Limb (tissue), 2 donors: ENCODE measurements at regions not wholly inside any gene's neighbourhood (a gene's known extent, or its start where the extent isn't known, plus 50 kb on each side); places are given as distances from the start of the nearest gene placed in this dataset.

ENCODE experiments used
- DNase-seq, 2 donors: peaks; one replicate each; pipeline ENCODE4 v3.0.0-alpha.2; 2016; ENCODE audit errors: extremely low spot score in 2 of 2

- DNase-seq: no peak
Observed at GRCh38 chr21:38654580-38654979, 151.1 kb upstream of the ETS2 start.

- DNase-seq: no peak
Observed at GRCh38 chr21:38658511-38658910, 147.2 kb upstream of the ETS2 start.

- no peak for DNase-seq
Observed at GRCh38 chr21:38659936-38660332, 145.8 kb upstream of the ETS2 start.

GRCh38 chr21:38660333-38661196 is 145.2 kb upstream of the ETS2 start:
- peak in 1 of 2 donors; percentile 61 for DNase-seq

- peak in 1 of 2 donors; percentile 61 for DNase-seq
Observed at GRCh38 chr21:38661197-38661871, 144.4 kb upstream of the ETS2 start.

GRCh38 chr21:38661889-38662568 is 143.7 kb upstream of the ETS2 start:
- DNase-seq: peak; percentile 51 to 57

GRCh38 chr21:38663282-38663681 is 142.4 kb upstream of the ETS2 start:
- DNase-seq: no peak

GRCh38 chr21:38664315-38664714 is 141.4 kb upstream of the ETS2 start:
- DNase-seq: no peak

GRCh38 chr21:38664841-38665240 is 140.9 kb upstream of the ETS2 start:
- DNase-seq: no peak

- DNase-seq: no peak
Observed at GRCh38 chr21:38667291-38667870, 138.3 kb upstream of the ETS2 start.

- no peak for DNase-seq
Observed at GRCh38 chr21:38668067-38668466, 137.7 kb upstream of the ETS2 start.

GRCh38 chr21:38668541-38668940 is 137.2 kb upstream of the ETS2 start:
- no peak for DNase-seq

GRCh38 chr21:38669186-38669585 is 136.5 kb upstream of the ETS2 start:
- DNase-seq: no peak

- DNase-seq: no peak
Observed at GRCh38 chr21:38670861-38671260, 134.9 kb upstream of the ETS2 start.

GRCh38 chr21:38671773-38672172 is 134.0 kb upstream of the ETS2 start:
- peak in 1 of 2 donors; percentile 39 for DNase-seq

- peak in 1 of 2 donors; percentile 32 for DNase-seq
Observed at GRCh38 chr21:38675182-38675824, 130.4 kb upstream of the ETS2 start.

- DNase-seq: no peak
Observed at GRCh38 chr21:38678827-38679226, 126.9 kb upstream of the ETS2 start.

GRCh38 chr21:38679534-38679933 is 126.2 kb upstream of the ETS2 start:
- DNase-seq: no peak

- no peak for DNase-seq
Observed at GRCh38 chr21:38680401-38680800, 125.3 kb upstream of the ETS2 start.

- no peak for DNase-seq
Observed at GRCh38 chr21:38683222-38683621, 122.5 kb upstream of the ETS2 start.

GRCh38 chr21:38688068-38688467 is 117.7 kb upstream of the ETS2 start:
- DNase-seq: no peak
